MM.1S (cell line): ENCODE measurements at regions not wholly inside any gene's neighbourhood (a gene's known extent, or its start where the extent isn't known, plus 50 kb on each side); places are given as distances from the start of the nearest gene placed in this dataset.

ENCODE experiments used
- CTCF ChIP-seq: fragments of 300-600 bp; sonication (generic); IDR thresholded peaks from 2 replicates; pipeline ENCODE4 v1.5.1; 2016; ENCODE audit warnings: antibody characterized with exemption, low read length, mixed read lengths
- EZH2 ChIP-seq: fragments of 300-600 bp; sonication (generic); optimal IDR thresholded peaks from 2 replicates; pipeline ENCODE3; 2017; ENCODE audit warnings: low read depth, mild to moderate bottlenecking, antibody characterized with exemption, low read length, mixed read lengths

GRCh38 chr9:82404196-82404870 lies 415.8 kb downstream of the SPATA31D1 start:
- TF ChIP-seq CTCF (no peak), EZH2 (no peak)
